Naive thymus-derived CD4-positive, alpha-beta T cell (primary cell): ENCODE measurements at regions not wholly inside any gene's neighbourhood (a gene's known extent, or its start where the extent isn't known, plus 50 kb on each side); places are given as distances from the start of the nearest gene placed in this dataset.

Experiments
- ATAC-seq: fragments of 150-1000 bp; cut with Tn5 transposase; 2 replicates; pipeline ENCODE4 v1.10.0; 2021; ENCODE audit warnings: mild to moderate bottlenecking, moderate library complexity
- CTCF ChIA-PET: fragments of 350-600 bp; sonication (Branson Sonifier 250); formaldehyde crosslinking; loops from one replicate; lab custom pipeline; 2021; ENCODE audit warnings: antibody characterized with exemption; lab: Charles Lee
- POLR2A ChIA-PET: fragments of 350-600 bp; sonication (Branson Sonifier 250); formaldehyde crosslinking; loops from one replicate; lab custom pipeline; 2021; ENCODE audit warnings: antibody characterized with exemption, inconsistent platforms; lab: Charles Lee
- DNase-seq, 9 donors: peaks; one replicate each; pipeline versions ENCODE4 v3.0.0 to v3.0.0-alpha.2; 2020 to 2022; ENCODE audit warnings: mixed read lengths in 1 of 9
- H3K27ac ChIP-seq: one replicate; pipeline ENCODE4 v1.7.0; 2013; ENCODE audit warnings: mild to moderate bottlenecking, low read depth, low read length, moderate library complexity
- H3K27me3 ChIP-seq, 2 donors: one replicate each; pipeline ENCODE4 v1.7.0; 2013; ENCODE audit warnings: low read length in 2 of 2, mild to moderate bottlenecking in 2 of 2, moderate library complexity in 2 of 2; ENCODE audit not compliant: control insufficient read depth in 2 of 2, insufficient read depth in 2 of 2
- H3K36me3 ChIP-seq, 3 experiments: 1 replicate in 2 of 3; 2 replicates in 1 of 3; pipeline ENCODE4 v1.7.0; 2013; ENCODE audit warnings: low read length in 3 of 3, mild to moderate bottlenecking in 3 of 3, moderate library complexity in 1 of 3; ENCODE audit not compliant: insufficient read depth in 3 of 3, control insufficient read depth in 2 of 3
- H3K4me1 ChIP-seq, 2 donors: one replicate each; pipeline ENCODE4 v1.7.0; 2013; ENCODE audit warnings: low read length in 2 of 2, mild to moderate bottlenecking in 2 of 2, moderate library complexity in 1 of 2; ENCODE audit not compliant: control insufficient read depth in 2 of 2, insufficient read depth in 2 of 2
- H3K4me3 ChIP-seq: 2 replicates; pipeline ENCODE4 v1.7.0; 2013; ENCODE audit warnings: mild to moderate bottlenecking, low read length
- H3K9me3 ChIP-seq, 3 experiments: 1 replicate in 2 of 3; 2 replicates in 1 of 3; pipeline ENCODE4 v1.7.0; 2013; ENCODE audit warnings: low read length in 3 of 3; ENCODE audit not compliant: control insufficient read depth in 2 of 3
- H3K27ac Mint-ChIP-seq, 9 donors: one replicate each; pipeline ENCODE4 v1.8.0; 2020 to 2022; ENCODE audit warnings: mixed read lengths in 9 of 9, mild to moderate bottlenecking in 8 of 9, moderate library complexity in 5 of 9, inconsistent platforms in 2 of 9
- H3K27me3 Mint-ChIP-seq, 5 donors: one replicate each; pipeline ENCODE4 v1.8.0; 2021 to 2022; ENCODE audit warnings: mixed read lengths in 5 of 5, mild to moderate bottlenecking in 1 of 5
- H3K36me3 Mint-ChIP-seq, 5 donors: one replicate each; pipeline ENCODE4 v1.8.0; 2020 to 2022; ENCODE audit warnings: mixed read lengths in 5 of 5, mild to moderate bottlenecking in 3 of 5, inconsistent platforms in 1 of 5
- H3K4me1 Mint-ChIP-seq, 7 donors: one replicate each; pipeline ENCODE4 v1.8.0; 2020 to 2022; ENCODE audit warnings: mixed read lengths in 7 of 7, mild to moderate bottlenecking in 3 of 7, inconsistent platforms in 1 of 7
- H3K4me3 Mint-ChIP-seq, 10 donors: one replicate each; pipeline ENCODE4 v1.8.0; 2020 to 2022; ENCODE audit warnings: mild to moderate bottlenecking in 10 of 10, mixed read lengths in 10 of 10, moderate library complexity in 6 of 10, inconsistent platforms in 2 of 10
- H3K9me3 Mint-ChIP-seq, 11 donors: one replicate each; pipeline ENCODE4 v1.8.0; 2020 to 2022; ENCODE audit warnings: mixed read lengths in 11 of 11, mild to moderate bottlenecking in 4 of 11, inconsistent platforms in 1 of 11, moderate library complexity in 1 of 11
- intact Hi-C, 2 donors: fragments of 100-400 bp; cut with micrococcal nuclease; formaldehyde crosslinking; loops; one replicate each; pipeline ENCODE4 v1.15.1; 2023

DNA sequence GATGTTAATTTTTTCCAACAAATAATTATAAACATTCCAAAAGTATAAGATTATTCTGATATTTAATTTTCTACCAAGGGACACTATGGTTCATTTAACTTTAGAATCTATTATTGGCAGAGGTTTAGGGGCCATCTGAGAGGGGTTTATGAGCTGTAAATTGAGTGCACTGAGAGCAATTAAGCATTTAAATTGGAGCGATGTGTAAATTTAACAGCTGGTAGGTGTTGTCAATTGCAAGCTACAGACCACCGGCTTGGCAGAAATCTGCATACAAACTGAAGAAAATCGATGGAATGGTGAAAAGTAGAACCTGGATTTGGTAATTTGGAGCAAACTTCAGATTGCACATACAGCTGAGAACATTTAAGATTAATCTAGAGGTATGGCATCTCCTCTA lies 55.8 kb upstream of the MTF2 start:
- Histone ChIP-seq H3K27ac (no peak overlapping the region), H3K36me3 (no peaks in the 10 kb centered on the region), H3K4me1 (peaks cover 0 to 8% of the 10 kb centered on the region in 2 donors), H3K27me3 (no peaks in the 10 kb centered on the region), H3K4me3 (no peak overlapping the region), H3K9me3 (no peaks in the 10 kb centered on the region)
- ATAC-seq (no peak), DNase-seq (no peak)
- intact Hi-C loops = loop anchor here (5.0 kb wide), 3 partner anchors 99 to 279 kb away; partner anchors contain the start of genes CCDC18 (in 1 of the 2) and TMED5 (in 1 of the 2)
- Mint-ChIP-seq H3K4me1 (peaks cover 4 to 11% (median 9%) of the 10 kb centered on the region in 7 donors), H3K4me3 (no peak overlapping the region), H3K27ac (no peak overlapping the region), H3K9me3 (peaks cover 0 to 2% (median 0%) of the 10 kb centered on the region in 11 donors), H3K36me3 (peaks cover 0 to 2% (median 0%) of the 10 kb centered on the region in 5 donors), H3K27me3 (peaks cover 0 to 42% (median 0%) of the 10 kb centered on the region in 5 donors)
- ChIA-PET CTCF (interaction anchor here (0.7 to 3.5 kb wide), 6 partner anchors 22 to 281 kb away, joined by 3 to 20 read pairs (median 4); no protein-coding TSS in a partner anchor), POLR2A (interaction anchor here (1.1 kb wide), 1 partner anchor 19 kb away, joined by 4 read pairs; no protein-coding TSS in a partner anchor)

DNA sequence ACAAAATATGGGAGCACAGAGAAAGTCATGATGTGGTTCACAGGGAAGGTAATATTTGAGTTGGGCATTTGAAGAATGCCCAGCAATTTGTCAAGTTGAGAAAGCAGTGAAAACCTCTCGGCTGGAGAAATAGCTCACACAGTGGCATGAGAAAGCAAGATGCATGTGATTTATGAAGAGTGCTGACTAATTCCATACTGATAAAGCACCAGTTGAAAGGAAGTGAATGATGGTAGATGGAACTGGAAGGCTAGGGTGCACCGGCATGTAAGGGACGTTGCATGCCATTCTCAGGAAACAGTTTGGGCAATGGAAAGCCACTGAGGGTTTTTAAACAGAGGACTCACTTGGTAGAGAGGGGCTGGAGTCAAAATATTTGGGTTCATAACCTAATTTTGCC lies 53.5 kb upstream of the MTF2 start:
- no peak for ATAC-seq
- Mint-ChIP-seq H3K27ac (no peak overlapping the region), H3K4me1 (peaks cover 13 to 33% (median 28%) of the 10 kb centered on the region in 7 donors), H3K27me3 (peaks cover 0 to 25% (median 0%) of the 10 kb centered on the region in 5 donors), H3K4me3 (no peak overlapping the region), H3K36me3 (peaks cover 0 to 2% (median 0%) of the 10 kb centered on the region in 5 donors), H3K9me3 (peaks cover 0 to 2% (median 0%) of the 10 kb centered on the region in 11 donors)
- ChIA-PET POLR2A (interaction anchor here (0.6 kb wide), 1 partner anchor 823 kb away, joined by 3 read pairs; no protein-coding TSS in a partner anchor), CTCF (interaction anchor here (1.0 to 3.5 kb wide), 3 partner anchors 37 to 63 kb away, joined by 5 to 20 read pairs (median 7); no protein-coding TSS in a partner anchor)
- no peak for DNase-seq
- H3K27ac ChIP-seq = no peak overlapping the region
- H3K4me3 ChIP-seq = no peak overlapping the region
- H3K4me1 ChIP-seq = peaks cover 4 to 23% of the 10 kb centered on the region in 2 donors
- H3K27me3 ChIP-seq = no peaks in the 10 kb centered on the region
- intact Hi-C loops = no loop called here
- no peaks in the 10 kb centered on the region for H3K36me3 ChIP-seq
- H3K9me3 ChIP-seq = no peaks in the 10 kb centered on the region

DNA sequence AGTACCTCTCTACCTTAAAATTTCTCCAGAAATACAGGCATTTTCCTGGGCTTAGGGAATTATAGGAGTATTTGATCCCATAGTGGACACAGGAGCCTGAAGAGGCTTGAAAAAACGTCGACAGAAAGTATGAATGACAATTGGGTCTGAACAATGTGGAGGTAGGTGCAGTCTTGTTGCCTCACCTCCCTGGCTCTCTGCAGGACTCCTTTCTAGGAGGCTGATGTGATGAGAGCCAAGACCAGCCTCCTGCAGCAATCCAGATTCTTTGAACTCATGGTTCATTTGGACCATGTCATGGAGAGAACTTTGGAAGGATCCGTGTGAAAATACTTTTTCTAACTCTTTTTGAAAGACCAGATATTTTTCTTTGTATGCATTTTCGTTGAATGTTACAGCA lies 50.5 kb upstream of the MTF2 start:
- Histone ChIP-seq H3K4me3 (no peak overlapping the region), H3K27me3 (no peaks in the 10 kb centered on the region), H3K36me3 (no peaks in the 10 kb centered on the region), H3K9me3 (no peaks in the 10 kb centered on the region), H3K27ac (no peak overlapping the region), H3K4me1 (peaks cover 4 to 18% of the 10 kb centered on the region in 2 donors)
- Mint-ChIP-seq H3K4me3 (peak overlapping the region in 2 of 10 donors; percentile 38 to 54), H3K27me3 (peaks cover 0 to 23% (median 0%) of the 10 kb centered on the region in 5 donors), H3K4me1 (peaks cover 13 to 28% (median 23%) of the 10 kb centered on the region in 7 donors), H3K27ac (peak overlapping the region in 4 of 9 donors; percentile 12 to 85 (median 80)), H3K9me3 (peaks cover 0 to 4% (median 0%) of the 10 kb centered on the region in 11 donors), H3K36me3 (peaks cover 0 to 4% (median 0%) of the 10 kb centered on the region in 5 donors)
- intact Hi-C loops = loop anchor here in 1 of 2 donors (2.0 kb wide), 2 partner anchors 14 to 152 kb away; partner anchors contain the start of genes CCDC18 and TMED5
- DNase-seq (no peak), ATAC-seq (no peak)
- ChIA-PET CTCF (no interaction called here), POLR2A (interaction anchor here (1.0 to 2.8 kb wide), 2 partner anchors 11 to 14 kb away, joined by 3 to 11 read pairs; no protein-coding TSS in a partner anchor)
